Eye (tissue), 1 donor: ENCODE measurements at regions not wholly inside any gene's neighbourhood (a gene's known extent, or its start where the extent isn't known, plus 50 kb on each side); places are given as distances from the start of the nearest gene placed in this dataset.

ENCODE experiments used
- DNase-seq: peaks from one replicate; pipeline ENCODE4 v3.0.0-alpha.2; 2015

GRCh38 chr10:34866848-34867247 lies 51.8 kb upstream of the PARD3 start:
- no peak for DNase-seq
